Panc1 (cell line): ENCODE measurements at regions not wholly inside any gene's neighbourhood (a gene's known extent, or its start where the extent isn't known, plus 50 kb on each side); places are given as distances from the start of the nearest gene placed in this dataset.

ENCODE experiments used
- ATAC-seq: fragments of 200-7000 bp; cut with Tn5 transposase; 2 replicates; pipeline ENCODE4 v1.9.1; 2020; ENCODE audit warnings: mild to moderate bottlenecking, moderate library complexity
- BruUV-seq: library from RNA; stranded (reverse); fragments of 400-500 nt; replicated peaks from 2 replicates; lab custom pipeline; 2021; lab: Mats Ljungman, UMichigan
- CTCF ChIA-PET: fragments of 300-600 bp; sonication (Branson Sonifier 250); formaldehyde crosslinking; loops from one replicate; lab custom pipeline; 2022; ENCODE audit warnings: antibody characterized with exemption; lab: Charles Lee
- POLR2A ChIA-PET: fragments of 300-600 bp; sonication (Branson Sonifier 250); formaldehyde crosslinking; loops from one replicate; lab custom pipeline; 2022; ENCODE audit warnings: antibody characterized with exemption; lab: Charles Lee
- DNase-seq: peaks from one replicate; pipeline ENCODE4 v3.0.0-alpha.2; 2010; ENCODE audit warnings: low read depth, low spot score
- H3K27ac ChIP-seq: 2 replicates; pipeline ENCODE4 v1.5.1; 2011; ENCODE audit warnings: mild to moderate bottlenecking, low read length, inconsistent platforms
- H3K27me3 ChIP-seq: fragments of 200-500 bp; sonication (Bioruptor generic); 2 replicates; pipeline ENCODE4 v1.6.0; 2014; ENCODE audit warnings: low read length, inconsistent platforms; ENCODE audit not compliant: control insufficient read depth, insufficient read depth
- H3K36me3 ChIP-seq: fragments of 200-500 bp; sonication (Bioruptor generic); 2 replicates; pipeline ENCODE4 v1.5.1; 2014; ENCODE audit warnings: inconsistent platforms, mild to moderate bottlenecking, low read length, moderate library complexity; ENCODE audit not compliant: control insufficient read depth, insufficient read depth
- H3K4me1 ChIP-seq: 2 replicates; pipeline ENCODE4 v1.5.1; 2011; ENCODE audit warnings: inconsistent platforms, mild to moderate bottlenecking, low read length, moderate library complexity; ENCODE audit not compliant: control insufficient read depth, insufficient read depth
- H3K4me3 ChIP-seq, 2 experiments: 2 replicates each; pipeline ENCODE4 v1.5.1; 2011 to 2012; ENCODE audit warnings: low read depth in 2 of 2, low read length in 2 of 2, mild to moderate bottlenecking in 2 of 2, inconsistent platforms in 1 of 2, moderate library complexity in 1 of 2
- H3K9me3 ChIP-seq: fragments of 200-500 bp; sonication (Bioruptor generic); 2 replicates; pipeline ENCODE4 v1.5.1; 2014; ENCODE audit warnings: low read depth, mild to moderate bottlenecking, inconsistent platforms, low read length, moderate library complexity; ENCODE audit not compliant: control insufficient read depth, insufficient read depth
- POLR2AphosphoS5 ChIP-seq: IDR thresholded peaks from 2 replicates; pipeline ENCODE4 v1.6.1; 2012; ENCODE audit warnings: mild to moderate bottlenecking, low read depth, low read length, moderate library complexity
- SIN3A ChIP-seq: IDR thresholded peaks from 2 replicates; pipeline ENCODE4 v1.6.1; 2012; ENCODE audit warnings: low read depth, mild to moderate bottlenecking, low read length, moderate library complexity, borderline replicate concordance; ENCODE audit not compliant: insufficient read depth
- TCF7L2 ChIP-seq: IDR thresholded peaks from 2 replicates; pipeline ENCODE4 v1.6.1; 2011; ENCODE audit warnings: mild to moderate bottlenecking, low read depth, low read length, inconsistent platforms
- in situ Hi-C: cut with HindIII; loops from 2 replicates; pipeline ENCODE4 v1.10.0; 2016; ENCODE audit warnings: low sequenced_read_pairs, low pct_unique_long_range_greater_than_20kb
- intact Hi-C: fragments of 100-400 bp; cut with micrococcal nuclease; formaldehyde crosslinking; loops from one replicate; pipeline ENCODE4 v1.10.0; 2022; ENCODE audit not compliant: unreplicated experiment
- TF ChIP-seq, protein P1 (sequence below): fragments of 450-650 bp; IDR thresholded peaks from 2 replicates; pipeline ENCODE4 v1.5.1; 2017; ENCODE audit warnings: mild to moderate bottlenecking
- TF ChIP-seq, protein P2 (sequence below), 2 experiments: IDR thresholded peaks; 2 replicates each; pipeline ENCODE4 v1.6.1; 2011 to 2012; ENCODE audit warnings: low read depth in 2 of 2, control low read depth in 1 of 2, low read length in 1 of 2, mild to moderate bottlenecking in 1 of 2, moderate library complexity in 1 of 2; ENCODE audit not compliant: insufficient read depth in 1 of 2

DNA sequence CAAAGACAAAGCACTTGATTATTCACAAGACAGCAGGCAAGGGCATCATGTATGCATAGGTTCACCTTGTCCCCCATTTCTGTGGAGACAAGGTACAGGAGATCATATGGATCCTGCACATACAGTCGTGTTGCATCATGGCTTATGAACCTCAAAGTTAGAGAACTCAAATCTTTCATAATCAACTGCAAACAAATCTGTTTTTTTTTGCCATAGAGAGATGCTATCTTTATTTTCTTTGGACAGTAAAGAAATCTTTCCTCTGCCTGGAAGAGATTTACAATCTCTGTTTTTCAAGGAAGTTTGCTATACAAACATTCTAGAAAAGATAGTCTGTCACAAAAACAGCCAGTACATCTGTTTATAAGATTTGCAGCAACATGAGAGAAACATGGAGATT, 578.8 kb downstream of the ANKRD50 start:
- DNase-seq, result no peak
- H3K9me3 ChIP-seq, result no peaks in the 10 kb centered on the region
- intact Hi-C loops, result no loop called here
- CTCF ChIA-PET, result no interaction called here
- no TSS peak for BruUV-seq
- no peak for ATAC-seq
- TF ChIP-seq, protein P1, sequence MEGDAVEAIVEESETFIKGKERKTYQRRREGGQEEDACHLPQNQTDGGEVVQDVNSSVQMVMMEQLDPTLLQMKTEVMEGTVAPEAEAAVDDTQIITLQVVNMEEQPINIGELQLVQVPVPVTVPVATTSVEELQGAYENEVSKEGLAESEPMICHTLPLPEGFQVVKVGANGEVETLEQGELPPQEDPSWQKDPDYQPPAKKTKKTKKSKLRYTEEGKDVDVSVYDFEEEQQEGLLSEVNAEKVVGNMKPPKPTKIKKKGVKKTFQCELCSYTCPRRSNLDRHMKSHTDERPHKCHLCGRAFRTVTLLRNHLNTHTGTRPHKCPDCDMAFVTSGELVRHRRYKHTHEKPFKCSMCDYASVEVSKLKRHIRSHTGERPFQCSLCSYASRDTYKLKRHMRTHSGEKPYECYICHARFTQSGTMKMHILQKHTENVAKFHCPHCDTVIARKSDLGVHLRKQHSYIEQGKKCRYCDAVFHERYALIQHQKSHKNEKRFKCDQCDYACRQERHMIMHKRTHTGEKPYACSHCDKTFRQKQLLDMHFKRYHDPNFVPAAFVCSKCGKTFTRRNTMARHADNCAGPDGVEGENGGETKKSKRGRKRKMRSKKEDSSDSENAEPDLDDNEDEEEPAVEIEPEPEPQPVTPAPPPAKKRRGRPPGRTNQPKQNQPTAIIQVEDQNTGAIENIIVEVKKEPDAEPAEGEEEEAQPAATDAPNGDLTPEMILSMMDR, result no peak
- TF ChIP-seq, protein P2, sequence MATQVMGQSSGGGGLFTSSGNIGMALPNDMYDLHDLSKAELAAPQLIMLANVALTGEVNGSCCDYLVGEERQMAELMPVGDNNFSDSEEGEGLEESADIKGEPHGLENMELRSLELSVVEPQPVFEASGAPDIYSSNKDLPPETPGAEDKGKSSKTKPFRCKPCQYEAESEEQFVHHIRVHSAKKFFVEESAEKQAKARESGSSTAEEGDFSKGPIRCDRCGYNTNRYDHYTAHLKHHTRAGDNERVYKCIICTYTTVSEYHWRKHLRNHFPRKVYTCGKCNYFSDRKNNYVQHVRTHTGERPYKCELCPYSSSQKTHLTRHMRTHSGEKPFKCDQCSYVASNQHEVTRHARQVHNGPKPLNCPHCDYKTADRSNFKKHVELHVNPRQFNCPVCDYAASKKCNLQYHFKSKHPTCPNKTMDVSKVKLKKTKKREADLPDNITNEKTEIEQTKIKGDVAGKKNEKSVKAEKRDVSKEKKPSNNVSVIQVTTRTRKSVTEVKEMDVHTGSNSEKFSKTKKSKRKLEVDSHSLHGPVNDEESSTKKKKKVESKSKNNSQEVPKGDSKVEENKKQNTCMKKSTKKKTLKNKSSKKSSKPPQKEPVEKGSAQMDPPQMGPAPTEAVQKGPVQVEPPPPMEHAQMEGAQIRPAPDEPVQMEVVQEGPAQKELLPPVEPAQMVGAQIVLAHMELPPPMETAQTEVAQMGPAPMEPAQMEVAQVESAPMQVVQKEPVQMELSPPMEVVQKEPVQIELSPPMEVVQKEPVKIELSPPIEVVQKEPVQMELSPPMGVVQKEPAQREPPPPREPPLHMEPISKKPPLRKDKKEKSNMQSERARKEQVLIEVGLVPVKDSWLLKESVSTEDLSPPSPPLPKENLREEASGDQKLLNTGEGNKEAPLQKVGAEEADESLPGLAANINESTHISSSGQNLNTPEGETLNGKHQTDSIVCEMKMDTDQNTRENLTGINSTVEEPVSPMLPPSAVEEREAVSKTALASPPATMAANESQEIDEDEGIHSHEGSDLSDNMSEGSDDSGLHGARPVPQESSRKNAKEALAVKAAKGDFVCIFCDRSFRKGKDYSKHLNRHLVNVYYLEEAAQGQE (IDR thresholded peaks at IDR 0.05; ENCODE audit: insufficient read depth in 1 of 2, low read depth in 2 of 2, low read length in 1 of 2), result no peak
- TF ChIP-seq SIN3A (no peak), TCF7L2 (no peak), POLR2AphosphoS5 (no peak)
- no peak overlapping the region for H3K27ac ChIP-seq
- no peaks in the 10 kb centered on the region for H3K27me3 ChIP-seq
- in situ Hi-C loops, result no loop called here
- no peaks in the 10 kb centered on the region for H3K4me1 ChIP-seq
- POLR2A ChIA-PET, result no interaction called here
- H3K4me3 ChIP-seq, result no peak overlapping the region
- H3K36me3 ChIP-seq, result no peaks in the 10 kb centered on the region

DNA sequence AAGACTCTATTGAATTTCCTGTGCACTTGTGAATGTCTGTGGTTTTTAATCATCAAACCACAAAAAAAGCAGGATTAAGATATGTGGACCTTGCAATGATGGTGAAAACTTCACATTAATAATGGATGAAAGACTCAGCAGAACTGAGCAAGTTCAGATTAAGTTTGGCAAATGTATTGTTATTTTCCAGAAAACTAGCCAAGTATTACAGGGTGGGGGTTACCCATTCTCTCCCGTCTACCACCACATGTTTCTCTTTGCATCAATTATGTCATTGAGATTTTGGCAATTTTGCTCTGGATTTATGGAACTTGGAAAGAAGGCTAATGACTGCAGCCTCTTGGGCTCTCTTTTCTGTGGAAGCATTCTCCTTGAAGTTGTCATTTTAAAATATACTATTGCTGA, 577.1 kb downstream of the ANKRD50 start:
- in situ Hi-C loops, result no loop called here
- TF ChIP-seq, protein P2 (IDR thresholded peaks at IDR 0.05; ENCODE audit: insufficient read depth in 1 of 2, low read depth in 2 of 2, low read length in 1 of 2), result no peak
- TF ChIP-seq SIN3A (no peak), POLR2AphosphoS5 (no peak), TCF7L2 (no peak)
- no peak for ATAC-seq
- ChIA-PET CTCF (no interaction called here), POLR2A (no interaction called here)
- Histone ChIP-seq H3K36me3 (no peaks in the 10 kb centered on the region), H3K9me3 (no peaks in the 10 kb centered on the region), H3K4me1 (no peaks in the 10 kb centered on the region), H3K4me3 (no peak overlapping the region), H3K27ac (no peak overlapping the region), H3K27me3 (no peaks in the 10 kb centered on the region)
- intact Hi-C loops, result no loop called here
- DNase-seq, result no peak
- BruUV-seq, result no TSS peak
